Stimulated activated CD8-positive, alpha-beta memory T cell treated with anti-CD3 and anti-CD28 coated beads, Interleukin-15, amount 100 ng/mL, for 4 hours (primary cell): ENCODE measurements at regions not wholly inside any gene's neighbourhood (a gene's known extent, or its start where the extent isn't known, plus 50 kb on each side); places are given as distances from the start of the nearest gene placed in this dataset.
"Not testable (repeated sequence)": the region's sequence is repeated elsewhere in the genome, so short reads cannot be mapped to it uniquely, and the experiment has no call there.

Experiments
- DNase-seq, 2 donors: peaks; one replicate each; pipeline ENCODE4 v3.0.0-alpha.2; 2020; ENCODE audit warnings: low read depth in 2 of 2

DNA sequence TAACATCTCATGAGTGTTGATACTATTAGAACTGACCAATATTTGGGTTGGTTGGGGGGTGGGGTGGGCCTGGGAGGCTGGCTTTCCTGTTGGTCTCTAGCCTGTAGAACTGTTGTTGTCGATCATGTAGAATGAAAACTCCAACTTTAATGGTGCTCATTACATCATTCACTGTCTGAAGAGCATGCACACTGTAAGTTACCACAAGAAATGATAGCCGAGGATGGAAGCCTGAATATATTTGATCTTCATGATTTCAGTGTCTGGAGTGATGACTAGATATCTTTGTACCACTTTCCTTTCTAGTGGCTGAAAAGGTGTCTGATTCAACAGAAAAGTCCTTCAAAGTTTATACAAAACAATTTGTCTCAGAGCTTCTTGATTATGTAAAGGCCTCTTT, 123.6 kb downstream of the XCL2 start:
- no peak for DNase-seq

DNA sequence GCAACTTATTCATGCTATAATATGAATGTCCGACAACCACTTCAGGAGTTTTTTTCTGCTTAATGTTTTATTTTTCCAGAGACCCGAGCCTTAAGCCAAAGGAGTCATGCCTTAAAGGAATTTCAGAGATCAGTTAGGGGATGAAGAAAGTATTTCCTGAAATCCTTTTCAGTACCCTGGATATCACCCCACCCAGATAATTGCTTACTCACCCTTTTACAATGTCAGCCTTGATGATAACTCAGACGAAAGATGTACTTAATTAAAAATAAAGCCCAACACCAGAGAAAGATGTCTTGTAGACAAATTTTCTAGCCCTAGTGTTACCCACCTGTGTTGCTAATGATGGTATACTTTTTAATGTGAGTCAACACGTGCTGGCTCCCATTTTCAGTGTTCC, 124.1 kb downstream of the XCL2 start:
- DNase-seq, result no peak

DNA sequence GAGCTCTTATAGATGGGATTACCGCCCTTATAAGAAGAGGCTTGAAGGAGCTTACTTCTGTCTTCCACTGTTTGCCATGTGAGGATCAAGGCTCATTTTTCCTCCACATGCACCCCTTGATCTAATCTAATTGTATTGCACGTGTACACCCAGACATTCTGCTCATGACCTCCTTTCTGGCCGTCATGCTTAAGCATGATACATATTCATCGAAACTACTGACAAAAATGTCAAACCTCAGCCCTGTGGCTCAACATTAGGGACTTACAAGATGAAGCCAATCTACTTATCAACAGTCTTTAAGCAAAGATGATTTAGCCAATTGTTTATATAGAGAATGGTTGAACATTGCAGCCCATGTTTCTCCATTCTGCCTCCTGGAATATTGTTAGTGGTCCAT, 127.6 kb downstream of the XCL2 start:
- DNase-seq, result no peak

DNA sequence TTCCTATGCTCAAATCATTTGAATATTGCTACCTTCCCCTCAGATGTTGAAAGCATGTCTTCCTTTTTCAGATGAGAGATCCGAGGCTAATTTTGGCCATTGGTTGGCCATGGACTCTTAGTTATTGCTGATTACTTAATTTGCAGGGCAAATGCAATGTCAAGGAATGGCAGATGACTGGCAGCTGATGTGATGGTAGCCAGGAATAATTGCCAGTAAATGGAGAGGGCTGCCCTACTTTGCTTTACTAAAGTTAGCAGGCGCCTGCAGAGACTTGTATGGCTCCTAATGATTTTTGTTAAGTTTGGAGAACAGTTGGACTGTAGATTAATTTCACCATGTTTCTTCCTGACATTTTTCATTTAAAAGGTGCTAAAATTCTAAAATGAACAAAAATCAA, 128.9 kb downstream of the XCL2 start:
- no peak for DNase-seq

DNA sequence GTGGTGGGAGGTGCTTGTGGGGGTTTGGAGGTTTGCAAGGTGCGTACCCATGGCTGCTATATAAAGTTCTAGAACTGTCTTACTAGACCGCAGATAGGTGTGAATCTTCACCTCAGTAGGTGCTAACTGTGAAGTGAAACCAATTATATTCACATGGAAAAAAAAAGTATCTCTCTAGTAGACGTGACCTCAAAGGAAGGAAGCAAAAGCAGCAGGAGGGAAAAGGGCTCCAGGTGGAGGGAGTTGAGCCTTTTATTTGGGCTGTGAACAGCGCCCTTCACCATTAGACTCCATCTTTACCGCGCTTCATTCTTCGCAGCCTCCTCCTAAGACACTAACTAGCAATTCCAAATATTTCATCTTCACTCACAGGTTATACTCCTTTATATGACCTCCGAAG, 129.8 kb downstream of the TBX19 start:
- no peak for DNase-seq

DNA sequence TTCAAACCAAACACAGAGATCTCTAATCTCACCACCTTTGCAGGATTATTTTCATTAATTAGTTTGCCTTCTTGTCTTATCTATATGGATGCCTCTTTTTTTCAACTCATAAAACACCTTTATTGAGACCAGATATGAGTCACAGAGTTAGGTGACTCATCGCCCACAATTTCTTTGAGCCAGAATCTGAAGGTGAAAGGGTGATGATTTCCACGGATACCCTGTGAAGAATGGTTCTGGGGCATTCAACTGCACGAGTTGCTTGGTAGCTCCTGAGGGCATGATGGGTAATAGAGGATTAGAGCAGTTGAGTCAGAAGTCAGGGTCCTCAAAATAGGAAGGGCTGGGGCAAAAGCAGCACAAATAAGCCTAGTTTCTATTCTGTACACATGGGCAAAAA, 128.2 kb downstream of the TBX19 start:
- peak; percentile 33 to 75 for DNase-seq

DNA sequence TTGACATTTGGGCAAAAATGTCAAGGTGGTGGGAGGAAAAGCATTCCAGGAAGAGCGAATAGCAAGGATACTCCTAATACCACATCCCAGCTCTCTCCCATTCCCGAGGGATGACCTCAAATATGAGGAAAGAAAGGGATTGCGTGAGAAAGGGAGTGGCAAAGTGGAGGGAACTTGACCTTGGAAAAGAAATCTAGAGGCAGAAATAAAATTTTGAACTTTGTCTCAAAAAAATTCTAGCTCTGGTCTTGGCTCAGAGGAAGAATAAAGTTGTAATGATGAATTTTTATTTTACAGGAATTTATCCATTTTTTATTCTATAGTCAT, 127.8 kb downstream of the TBX19 start:
- DNase-seq, result no peak

DNA sequence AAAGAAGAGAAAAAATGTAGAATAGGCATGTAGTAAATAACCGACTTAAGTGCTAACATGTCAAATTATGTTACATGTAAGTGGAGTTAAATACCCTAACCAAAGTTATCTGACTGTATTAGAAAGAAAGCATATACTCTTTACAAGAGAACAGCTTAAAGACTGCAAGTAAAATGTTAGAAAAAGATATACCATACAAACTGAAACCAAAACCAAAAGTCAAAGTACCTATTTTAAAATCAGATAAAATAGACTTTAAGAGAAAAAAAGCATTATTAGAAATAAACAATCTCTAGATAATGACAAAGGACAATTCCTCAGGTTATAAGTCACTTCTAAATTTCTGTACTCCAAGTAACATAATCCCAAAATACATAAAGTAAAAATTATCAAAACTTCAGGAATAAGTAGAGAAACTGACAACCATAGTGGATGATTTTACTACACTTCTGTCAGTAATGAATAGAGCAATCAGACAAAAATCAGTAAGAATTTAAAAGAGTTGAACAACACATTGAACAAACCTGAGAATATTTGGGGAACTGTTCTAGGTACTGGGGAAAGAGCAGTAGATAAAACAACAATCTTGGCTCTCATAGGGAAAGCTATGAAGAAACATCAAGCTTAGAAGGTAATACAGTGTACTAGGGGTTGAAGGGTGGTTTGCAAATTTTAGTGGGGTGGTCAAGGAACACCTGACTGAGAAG, 127.3 kb downstream of the TBX19 start:
- DNase-seq, result no peak

DNA sequence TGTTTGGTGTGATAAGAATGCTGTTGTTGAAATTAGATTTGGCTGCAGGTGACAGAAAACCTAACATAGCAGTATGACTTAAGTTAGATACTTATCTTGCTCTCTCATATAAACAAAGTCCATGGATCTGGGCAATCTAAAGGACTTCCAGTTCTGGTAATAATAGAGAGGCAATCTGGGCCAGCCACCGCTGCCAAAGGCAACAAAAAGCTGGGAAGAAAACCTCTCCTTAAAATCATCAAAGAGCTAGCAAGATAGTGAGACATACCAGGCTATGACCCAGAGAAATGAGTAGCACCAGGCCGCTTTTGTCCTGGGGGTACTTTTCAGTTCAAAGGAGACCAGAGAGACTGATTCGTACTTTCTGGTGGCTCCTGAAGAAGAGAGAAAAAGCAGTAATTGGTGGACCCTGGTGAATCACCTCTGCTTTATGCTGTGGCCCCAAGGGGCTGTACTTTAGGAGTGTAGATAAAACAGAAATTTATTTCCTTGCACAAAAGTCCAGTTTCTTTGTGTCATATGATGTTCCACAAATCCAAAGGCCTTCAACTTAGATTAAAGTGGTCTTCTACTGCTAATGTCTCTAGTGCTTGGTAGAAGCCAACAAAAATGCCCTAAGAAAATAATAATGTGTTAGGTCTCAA, 125.4 kb downstream of the TBX19 start:
- DNase-seq, result no peak

DNA sequence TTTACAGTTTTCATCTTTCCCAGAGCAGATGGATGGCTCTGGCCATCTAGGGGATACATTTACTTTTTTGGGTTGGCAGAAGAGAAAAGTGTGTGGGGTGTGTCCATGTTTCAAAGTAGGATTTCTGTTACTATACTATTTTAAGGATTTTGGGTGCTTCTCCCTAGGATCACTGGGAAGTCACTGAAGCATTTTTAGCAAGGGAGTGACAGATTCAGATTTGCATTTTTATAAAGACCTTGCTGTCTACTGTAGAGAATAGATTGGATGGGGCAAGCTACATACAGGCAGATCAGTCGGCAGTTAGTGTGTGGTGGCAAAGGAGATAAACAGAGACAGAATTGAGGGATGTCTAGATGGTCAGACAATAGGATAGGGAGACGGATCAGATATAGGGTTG, 122.5 kb downstream of the TBX19 start:
- no peak for DNase-seq

DNA sequence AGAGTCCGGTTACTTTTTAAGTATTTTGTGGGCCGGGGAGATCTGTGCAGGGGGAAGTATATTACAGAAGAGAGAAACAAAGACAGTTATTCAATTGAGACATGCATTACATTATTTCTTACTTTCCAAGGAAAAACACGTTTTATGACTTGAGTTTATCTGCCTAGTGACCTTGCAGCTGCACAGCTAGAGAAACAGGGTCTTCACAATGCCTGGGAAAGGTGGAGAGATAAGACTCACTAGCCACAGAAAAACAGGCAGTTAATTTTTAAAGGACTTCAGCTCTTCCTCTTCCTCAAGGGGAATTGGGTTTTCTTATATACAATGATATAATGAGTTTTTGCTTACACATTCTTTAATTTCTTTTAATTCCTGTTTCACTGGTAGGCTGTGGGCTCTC, 121.8 kb downstream of the TBX19 start:
- not testable (repeated sequence) for DNase-seq

DNA sequence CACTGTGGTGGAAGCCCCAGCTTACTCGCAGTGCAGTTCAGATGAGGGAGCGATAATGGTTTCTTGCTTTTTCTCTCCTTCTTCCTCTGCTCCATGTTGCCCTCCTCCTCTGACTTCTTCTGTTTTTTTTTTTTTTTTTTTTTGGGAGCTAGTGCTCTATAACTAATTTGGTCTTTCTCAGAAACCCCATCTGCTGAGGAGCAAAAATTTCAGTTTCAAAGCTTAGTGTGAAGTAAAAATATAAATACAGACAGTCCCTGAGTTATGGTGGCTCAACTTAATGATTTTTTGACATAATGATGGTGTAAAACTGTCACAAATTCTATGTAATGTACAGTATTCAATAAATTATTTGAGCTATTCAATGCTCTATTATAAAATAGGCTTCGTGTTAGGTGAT, 120.7 kb downstream of the TBX19 start:
- no peak for DNase-seq

DNA sequence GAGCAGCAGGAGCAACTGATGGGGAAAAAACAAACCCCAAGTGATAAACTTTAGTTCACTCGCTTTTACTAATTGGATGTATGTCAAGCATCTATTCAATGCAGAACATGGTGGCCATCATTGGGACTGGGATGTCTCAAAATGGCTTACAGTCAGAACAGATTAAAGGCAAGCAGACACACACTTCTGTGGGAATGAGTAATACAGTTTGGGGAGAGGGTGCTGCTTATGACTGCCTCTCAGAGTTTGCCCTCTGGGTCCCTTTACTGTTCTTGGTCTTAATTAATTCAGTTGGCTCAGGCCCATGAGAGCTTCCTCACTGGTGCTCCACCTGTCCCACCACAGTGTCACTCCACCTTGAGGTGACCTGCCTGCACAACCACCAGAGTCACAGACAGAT, 119.5 kb downstream of the TBX19 start:
- DNase-seq, result no peak

DNA sequence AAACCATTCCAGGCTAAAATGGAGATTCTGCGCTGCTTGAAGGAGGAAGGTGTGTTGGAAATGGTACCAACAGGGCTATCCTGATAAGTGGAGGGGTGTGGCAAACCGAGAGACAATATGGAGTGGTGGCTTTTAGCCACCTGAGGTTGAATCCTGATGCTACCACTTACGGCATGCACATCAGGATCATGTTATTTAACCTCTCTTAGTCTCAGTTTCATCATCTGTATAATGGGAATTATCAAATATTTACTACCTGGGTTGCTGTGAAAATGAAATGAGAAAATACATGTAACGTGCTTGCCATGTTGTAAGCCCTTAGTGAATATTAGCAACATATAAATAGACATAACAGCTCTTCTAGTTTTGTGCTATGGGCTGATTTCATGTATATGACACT, 117.1 kb downstream of the TBX19 start:
- DNase-seq, result no peak

DNA sequence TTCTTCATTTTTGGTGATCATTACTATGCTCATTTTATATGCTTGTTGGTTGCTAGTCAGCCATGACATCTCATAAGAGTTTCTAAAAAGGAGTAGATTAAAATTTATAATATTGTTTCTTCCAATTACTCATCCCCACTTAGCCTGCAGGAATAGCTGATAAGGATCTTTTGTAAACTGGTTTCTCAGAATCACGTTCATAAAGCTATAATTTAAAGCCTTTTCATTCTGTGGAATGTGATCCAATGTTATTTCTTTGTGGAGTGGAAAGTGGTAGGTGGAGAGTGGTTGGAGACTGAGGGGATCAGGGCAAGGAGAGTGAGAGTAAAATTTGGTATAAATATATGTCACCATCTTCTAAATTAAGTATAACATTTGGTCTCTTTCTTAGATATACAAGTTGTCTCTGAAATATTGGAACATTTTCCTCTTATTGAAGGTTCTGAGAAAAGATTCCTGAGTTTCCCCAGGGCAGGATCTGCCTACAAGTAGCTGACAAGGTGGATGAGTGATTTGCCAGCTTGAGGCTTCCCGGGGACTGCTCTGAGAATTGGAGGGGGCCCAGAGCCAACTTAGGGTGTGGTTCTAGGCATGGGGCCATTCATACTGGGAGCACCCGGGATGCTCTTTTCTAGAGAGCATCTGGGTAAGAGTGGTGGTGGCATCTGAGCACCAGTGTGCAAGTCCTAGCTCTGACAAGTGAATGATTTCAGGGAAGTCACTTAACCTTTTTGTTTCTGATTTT, 116.4 kb downstream of the TBX19 start:
- no peak for DNase-seq

DNA sequence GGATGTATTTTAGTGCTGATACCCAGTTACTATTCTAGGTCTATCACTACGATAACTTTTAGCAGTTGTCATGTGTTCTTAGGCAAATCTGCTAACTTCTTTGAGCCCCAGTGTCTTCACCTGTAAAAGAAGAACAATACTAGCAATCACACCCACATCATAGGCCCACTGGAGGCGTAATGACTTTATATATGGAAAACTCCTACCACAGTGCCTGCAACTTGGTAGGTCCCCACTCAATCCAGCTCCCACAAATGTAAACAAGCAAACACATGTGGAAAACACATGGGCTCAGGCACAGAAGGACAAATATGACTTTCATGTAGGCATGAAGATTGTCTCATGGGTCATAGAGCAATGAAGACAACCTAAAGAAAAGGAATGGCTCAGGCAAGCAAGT, 115.8 kb downstream of the TBX19 start:
- DNase-seq, result no peak

DNA sequence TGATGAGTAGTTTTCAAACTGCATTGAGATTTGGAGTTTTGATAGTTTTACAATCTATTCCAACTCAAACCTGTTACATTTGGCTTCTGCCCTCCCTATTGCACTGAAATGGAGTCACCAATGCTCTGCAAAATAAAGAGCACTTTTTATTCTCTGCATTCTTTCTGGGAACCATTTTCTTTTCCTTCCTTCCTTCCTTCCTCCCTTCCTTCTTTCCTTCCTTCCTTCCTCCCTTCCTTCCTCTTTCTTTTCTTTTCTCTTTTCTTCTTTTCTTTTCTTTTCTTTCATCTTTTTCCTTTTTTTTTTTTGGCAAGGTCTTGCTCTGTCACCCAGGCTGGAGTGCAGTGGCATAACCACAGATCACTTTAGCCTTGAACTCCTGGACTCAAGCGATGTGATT, 114.2 kb downstream of the TBX19 start:
- no peak for DNase-seq

DNA sequence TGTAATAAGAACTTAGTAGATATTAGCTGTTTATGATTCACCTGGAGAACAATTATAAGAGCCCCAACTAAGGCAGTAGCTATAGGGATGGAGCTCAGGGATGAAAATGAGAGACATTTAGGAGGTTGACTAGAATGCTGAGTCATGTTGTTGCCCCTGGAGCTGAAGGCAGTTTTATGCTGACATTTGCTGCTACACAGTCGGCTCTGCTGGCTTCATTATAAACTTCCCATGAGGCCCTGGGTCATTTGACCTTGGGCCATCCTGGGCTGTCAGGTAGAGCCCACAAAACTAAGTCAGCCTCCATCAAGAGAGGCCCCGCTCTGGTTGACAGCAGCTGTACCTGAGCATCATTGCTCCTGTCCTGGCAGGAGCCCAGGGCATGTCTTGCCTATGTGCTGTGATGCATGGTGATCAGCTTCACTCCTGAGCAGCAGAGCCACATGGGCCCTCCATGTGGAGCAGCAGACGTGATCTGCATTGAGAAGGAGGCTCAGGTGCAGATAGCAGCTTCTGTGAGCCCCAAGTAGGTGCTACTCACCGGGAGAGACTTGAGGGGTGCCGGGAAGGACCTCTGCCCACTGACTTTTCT, 112.4 kb downstream of the TBX19 start:
- DNase-seq, result no peak

DNA sequence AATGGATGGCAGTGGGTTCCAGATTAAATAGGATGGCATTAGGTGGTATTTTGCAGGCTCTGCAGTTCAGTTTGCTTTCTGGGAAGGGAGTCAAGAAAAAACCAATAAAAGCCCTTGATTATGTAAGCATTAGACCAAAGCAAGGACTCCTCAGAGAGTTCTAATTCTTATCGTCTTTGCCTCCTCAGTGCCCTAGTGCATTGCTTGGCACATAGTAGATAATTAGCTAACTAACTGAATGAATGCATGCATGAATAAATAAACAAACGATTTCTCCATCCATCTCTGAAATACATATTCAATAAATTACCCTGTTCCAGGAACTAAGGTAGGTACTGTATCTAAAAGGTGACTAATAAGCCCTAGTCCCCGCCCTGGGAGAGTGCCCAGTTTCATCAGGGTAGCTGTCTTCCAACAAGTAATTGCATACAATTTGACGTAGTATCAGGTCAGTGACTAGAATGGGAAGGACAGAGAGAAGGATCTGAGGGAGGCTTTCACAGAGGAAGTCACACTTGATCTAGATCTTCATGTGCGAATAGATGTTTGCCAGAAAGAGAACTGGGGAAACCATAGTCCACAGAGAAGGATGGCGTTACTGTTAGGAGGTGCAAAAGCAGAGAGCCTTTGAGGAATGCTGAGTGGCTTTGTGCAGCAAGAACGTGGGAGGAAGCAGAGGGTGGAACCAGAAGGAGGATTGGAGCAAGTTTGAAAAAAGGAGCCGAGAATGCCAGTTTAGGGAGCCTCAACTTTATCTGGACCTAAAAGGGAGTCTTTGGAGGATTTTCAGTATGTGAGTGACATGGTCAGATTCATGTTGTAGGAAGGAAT, 111.4 kb downstream of the TBX19 start:
- DNase-seq, result no peak

DNA sequence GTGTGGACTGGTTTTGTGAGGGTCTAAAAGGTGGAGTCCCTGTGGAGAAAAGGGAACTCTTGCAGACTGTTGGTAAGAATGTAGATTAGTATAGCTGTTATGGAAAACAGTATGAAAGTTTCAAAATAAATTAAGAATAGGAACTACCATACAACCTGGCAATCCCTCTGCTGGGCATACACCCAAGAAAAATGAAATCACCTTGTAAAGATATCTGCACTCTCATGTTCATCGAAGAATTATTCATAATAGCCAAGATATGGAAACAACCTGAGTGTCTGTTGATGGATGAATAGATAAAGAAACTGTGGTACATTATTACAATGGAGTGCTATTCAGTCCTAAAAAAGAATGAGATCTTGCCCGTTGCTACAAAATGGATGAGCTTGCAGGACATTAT, 109.6 kb downstream of the TBX19 start:
- DNase-seq, result no peak

DNA sequence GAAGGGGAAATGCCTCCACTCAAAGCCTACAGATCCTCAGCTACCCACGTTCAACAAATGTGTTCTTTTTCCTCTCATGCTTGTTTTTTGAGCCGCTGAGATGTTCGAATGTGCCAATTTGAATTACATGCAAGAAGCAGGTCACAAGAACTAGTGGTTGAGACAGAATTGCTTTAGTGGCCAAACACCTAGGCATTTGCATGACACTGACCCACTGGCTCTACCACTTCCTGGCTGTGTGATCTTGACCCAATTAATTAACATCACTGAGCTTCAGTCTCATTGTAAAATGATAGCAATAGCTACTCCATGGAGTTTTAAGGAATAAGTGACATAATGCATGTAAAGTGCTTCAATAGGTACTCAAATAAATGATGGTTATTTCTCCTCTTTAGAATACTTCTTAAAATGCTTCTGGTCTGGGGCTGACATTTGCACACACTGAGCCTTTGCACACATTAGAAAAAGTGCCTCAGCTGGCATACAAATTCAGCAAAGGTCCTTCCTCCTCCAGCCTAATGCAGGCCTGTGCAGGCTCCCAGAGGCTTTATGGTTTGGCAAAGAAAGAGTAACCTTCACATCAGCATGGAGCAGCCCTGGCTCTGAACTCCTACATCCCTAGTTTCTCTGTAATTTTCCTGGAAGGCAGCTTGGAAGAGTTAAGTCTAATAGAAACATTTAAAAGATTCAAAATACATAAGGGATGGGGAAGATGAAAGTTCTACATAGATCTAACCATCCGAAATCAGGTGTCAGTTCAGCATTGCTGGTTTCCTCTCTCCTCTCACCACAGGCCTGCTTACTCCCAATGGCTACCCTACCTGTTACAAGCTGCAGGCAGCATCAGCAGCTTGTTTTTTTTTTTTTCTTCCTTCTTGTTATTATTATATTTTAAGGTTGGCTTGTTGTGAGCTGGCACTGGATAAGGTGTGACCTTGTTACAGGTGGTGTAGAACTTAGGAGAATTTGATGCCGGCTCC, 107.4 kb downstream of the TBX19 start:
- no peak for DNase-seq
